Prostate gland (tissue), 2 donors: ENCODE measurements at regions not wholly inside any gene's neighbourhood (a gene's known extent, or its start where the extent isn't known, plus 50 kb on each side); places are given as distances from the start of the nearest gene placed in this dataset.

Source experiments
- DNase-seq: peaks from one replicate; pipeline ENCODE4 v3.0.0-alpha.2; 2019; ENCODE audit warnings: low spot score
- H3K27ac ChIP-seq, 2 donors: fragments of 200-600 bp; sonication (generic); 2 replicates each; pipeline ENCODE4 v1.5.1; 2017 to 2019
- H3K27me3 ChIP-seq: fragments of 200-600 bp; sonication (generic); replicated peaks from 2 replicates; pipeline ENCODE4 v1.5.1; 2019; ENCODE audit not compliant: insufficient read depth
- H3K36me3 ChIP-seq, 2 donors: fragments of 200-600 bp; sonication (generic); 1 replicate in 1 of 2; 2 replicates in 1 of 2; pipeline versions ENCODE4 v1.5.1 to v1.8.1; 2017 to 2019
- H3K4me1 ChIP-seq: fragments of 200-600 bp; sonication (generic); replicated peaks from 2 replicates; pipeline ENCODE4 v1.5.1; 2019
- H3K4me3 ChIP-seq, 2 donors: fragments of 200-600 bp; sonication (generic); 2 replicates each; pipeline ENCODE4 v1.5.1; 2017 to 2019
- H3K9me3 ChIP-seq: fragments of 200-600 bp; sonication (generic); 2 replicates; pipeline ENCODE4 v1.5.1; 2017
- POLR2A ChIP-seq: fragments of 450-650 bp; IDR thresholded peaks from one replicate; pipeline ENCODE4 v1.6.1; 2016; ENCODE audit warnings: antibody characterized with exemption, mild to moderate bottlenecking
- POLR2AphosphoS5 ChIP-seq: sonication (generic); formaldehyde crosslinking; IDR thresholded peaks from one replicate; pipeline ENCODE4 v1.6.1; 2017; ENCODE audit warnings: antibody characterized with exemption
- WGBS: methylation state at CpG from one replicate; pipeline ENCODE4 v1.1.5; 2018; 5-methylcytosine and 5-hydroxymethylcytosine counted together
- intact Hi-C: fragments of 100-400 bp; cut with DNase I; formaldehyde crosslinking; loops from one replicate; pipeline ENCODE4 v1.14.2; 2022
- TF ChIP-seq, protein P1 (sequence below), 4 experiments: fragments of 200-600 bp in 2 of 4; fragments of 450-650 bp in 2 of 4; sonication (generic) in 2 of 4; IDR thresholded peaks; 1 replicate in 3 of 4; 2 replicates in 1 of 4; pipeline ENCODE4 v1.5.1; 2016 to 2019; ENCODE audit warnings: antibody characterized with exemption in 4 of 4, mild to moderate bottlenecking in 2 of 4, moderate library complexity in 2 of 4

- no peak overlapping the region for H3K27ac ChIP-seq
- DNase-seq: no peak
- no peak overlapping the region for H3K4me3 ChIP-seq
- no peaks in the 10 kb centered on the region for H3K27me3 ChIP-seq
- H3K36me3 ChIP-seq: no peaks in the 10 kb centered on the region
- 75% methylated on average over 3 of the region's 3 CpGs for WGBS
- no peaks in the 10 kb centered on the region for H3K9me3 ChIP-seq
- intact Hi-C loops: no loop called here
- TF ChIP-seq, protein P1, sequence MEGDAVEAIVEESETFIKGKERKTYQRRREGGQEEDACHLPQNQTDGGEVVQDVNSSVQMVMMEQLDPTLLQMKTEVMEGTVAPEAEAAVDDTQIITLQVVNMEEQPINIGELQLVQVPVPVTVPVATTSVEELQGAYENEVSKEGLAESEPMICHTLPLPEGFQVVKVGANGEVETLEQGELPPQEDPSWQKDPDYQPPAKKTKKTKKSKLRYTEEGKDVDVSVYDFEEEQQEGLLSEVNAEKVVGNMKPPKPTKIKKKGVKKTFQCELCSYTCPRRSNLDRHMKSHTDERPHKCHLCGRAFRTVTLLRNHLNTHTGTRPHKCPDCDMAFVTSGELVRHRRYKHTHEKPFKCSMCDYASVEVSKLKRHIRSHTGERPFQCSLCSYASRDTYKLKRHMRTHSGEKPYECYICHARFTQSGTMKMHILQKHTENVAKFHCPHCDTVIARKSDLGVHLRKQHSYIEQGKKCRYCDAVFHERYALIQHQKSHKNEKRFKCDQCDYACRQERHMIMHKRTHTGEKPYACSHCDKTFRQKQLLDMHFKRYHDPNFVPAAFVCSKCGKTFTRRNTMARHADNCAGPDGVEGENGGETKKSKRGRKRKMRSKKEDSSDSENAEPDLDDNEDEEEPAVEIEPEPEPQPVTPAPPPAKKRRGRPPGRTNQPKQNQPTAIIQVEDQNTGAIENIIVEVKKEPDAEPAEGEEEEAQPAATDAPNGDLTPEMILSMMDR (IDR thresholded peaks at IDR 0.05): no peak
- TF ChIP-seq POLR2AphosphoS5 (no peak), POLR2A (no peak)
- no peaks in the 10 kb centered on the region for H3K4me1 ChIP-seq
Measured at GRCh38 chr11:91470656-91471055, 754.0 kb upstream of the FAT3 start.

DNA sequence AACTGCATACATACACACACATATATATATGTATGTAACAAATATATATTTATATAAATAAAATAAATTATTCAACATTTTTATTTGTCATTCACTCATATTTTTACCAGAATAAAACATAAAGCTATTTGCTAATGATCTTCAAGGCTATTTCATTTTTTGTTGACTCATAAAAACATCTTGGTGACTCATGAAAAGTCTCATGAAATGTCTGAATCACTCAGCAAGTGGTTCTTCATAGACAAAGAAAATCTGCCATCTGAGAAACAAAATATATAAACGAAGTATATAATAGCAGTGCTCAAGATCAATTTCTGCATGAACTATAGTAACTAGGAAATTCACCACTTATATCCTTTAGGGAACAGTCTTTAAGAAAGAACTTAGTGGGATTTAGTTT, 764.8 kb upstream of the FAT3 start:
- TF ChIP-seq POLR2A: no peak
- TF ChIP-seq, protein P1 (IDR thresholded peaks at IDR 0.05): no peak
- no peak for TF ChIP-seq POLR2AphosphoS5
- H3K4me1 ChIP-seq: no peaks in the 10 kb centered on the region
- H3K9me3 ChIP-seq: no peaks in the 10 kb centered on the region
- no peaks in the 10 kb centered on the region for H3K27me3 ChIP-seq
- H3K4me3 ChIP-seq: no peak overlapping the region
- H3K27ac ChIP-seq: no peak overlapping the region
- intact Hi-C loops: no loop called here
- no peaks in the 10 kb centered on the region for H3K36me3 ChIP-seq
- DNase-seq: no peak
- 79% methylated on average over 1 of the region's 1 CpG for WGBS

- no peaks in the 10 kb centered on the region for H3K4me1 ChIP-seq
- 81% methylated on average over 4 of the region's 4 CpGs for WGBS
- intact Hi-C loops: no loop called here
Measured at GRCh38 chr11:91446267-91446666, 778.4 kb upstream of the FAT3 start.

GRCh38 chr11:91435694-91436395, 788.8 kb upstream of the FAT3 start:
- H3K27ac ChIP-seq: no peak overlapping the region
- DNase-seq: no peak
- no peaks in the 10 kb centered on the region for H3K27me3 ChIP-seq
- intact Hi-C loops: no loop called here
- TF ChIP-seq POLR2AphosphoS5 (no peak), POLR2A (no peak)
- TF ChIP-seq, protein P1 (IDR thresholded peaks at IDR 0.05): no peak
- no peak overlapping the region for H3K4me3 ChIP-seq
- H3K36me3 ChIP-seq: no peaks in the 10 kb centered on the region
- no peaks in the 10 kb centered on the region for H3K4me1 ChIP-seq
- H3K9me3 ChIP-seq: no peaks in the 10 kb centered on the region
- 70% methylated on average over 7 of the region's 7 CpGs for WGBS

More at GRCh38 chr11:91446267-91446666, 778.4 kb upstream of the FAT3 start:
- no peaks in the 10 kb centered on the region for H3K27me3 ChIP-seq
- H3K4me3 ChIP-seq: no peak overlapping the region
- no peaks in the 10 kb centered on the region for H3K9me3 ChIP-seq
- H3K27ac ChIP-seq: no peak overlapping the region
- no peak for TF ChIP-seq POLR2AphosphoS5
- TF ChIP-seq POLR2A: no peak
- TF ChIP-seq, protein P1 (IDR thresholded peaks at IDR 0.05): no peak
- DNase-seq: no peak
- H3K36me3 ChIP-seq: no peaks in the 10 kb centered on the region

DNA sequence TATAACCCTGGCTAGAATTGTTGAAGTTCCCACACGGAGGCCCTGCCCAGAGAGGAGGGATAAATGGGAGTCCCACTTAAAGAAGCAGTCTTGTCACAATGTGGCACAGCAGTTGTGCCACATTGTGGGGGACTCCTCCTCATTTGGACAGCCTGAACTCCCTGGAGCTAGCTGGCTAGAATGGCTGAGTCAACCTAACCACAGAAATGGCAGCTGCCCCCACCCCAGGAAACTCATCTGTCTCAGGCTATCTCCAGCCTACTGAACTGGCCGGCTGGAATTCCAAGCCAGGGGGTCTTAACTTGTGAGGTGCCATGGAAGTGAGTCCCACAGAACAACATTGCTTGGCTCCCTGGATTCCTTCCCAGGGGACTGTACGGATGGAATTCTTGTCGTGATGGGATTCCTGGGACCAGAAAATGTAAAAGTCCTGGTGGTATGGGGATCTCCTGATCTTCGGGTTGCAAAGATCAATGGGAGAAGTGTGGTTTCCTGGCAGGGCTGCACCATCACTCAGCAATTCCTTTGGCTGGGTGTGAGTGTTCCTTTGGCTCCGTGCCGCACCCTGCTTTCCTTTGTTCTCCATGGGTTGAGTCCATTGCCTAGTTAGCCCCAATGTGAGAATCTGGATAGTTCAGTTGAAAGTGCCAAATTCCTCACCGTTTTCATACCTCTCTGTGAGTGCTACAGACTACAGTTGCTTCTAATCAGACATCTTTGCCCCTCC, 791.2 kb upstream of the FAT3 start:
- Histone ChIP-seq H3K4me3 (no peak overlapping the region), H3K27ac (no peak overlapping the region), H3K4me1 (no peaks in the 10 kb centered on the region), H3K36me3 (no peaks in the 10 kb centered on the region), H3K27me3 (no peaks in the 10 kb centered on the region), H3K9me3 (no peaks in the 10 kb centered on the region)
- DNase-seq: no peak
- intact Hi-C loops: no loop called here
- TF ChIP-seq, protein P1 (IDR thresholded peaks at IDR 0.05): no peak
- TF ChIP-seq POLR2AphosphoS5 (no peak), POLR2A (no peak)
- WGBS: 79% methylated on average over 8 of the region's 8 CpGs
